ENCODE measurements at regions not wholly inside any gene's neighbourhood (a gene's known extent, or its start where the extent isn't known, plus 50 kb on each side); places are given as distances from the start of the nearest gene placed in this dataset.

GRCh38 chr16:80016731-80017326 lies 416.3 kb upstream of the MAF start:
- no peak overlapping the region for H4K8ac ChIP-seq (replicated peaks; ENCODE audit: insufficient read length, low read depth, low read length)
- H3K56ac ChIP-seq (ENCODE audit: insufficient read length, low read depth, low read length) = no peak overlapping the region
- no peak overlapping the region for H2BK12ac ChIP-seq (ENCODE audit: insufficient read length, low read depth, low read length)
- no peak overlapping the region for H4K5ac ChIP-seq (ENCODE audit: insufficient read length, low read depth, low read length)
- Mint-ChIP-seq H3K27me3 (ENCODE audit: low read depth) (no peaks in the 10 kb centered on the region), H3K27ac (no peak overlapping the region), H3K9me3 (no peaks in the 10 kb centered on the region), H3K36me3 (ENCODE audit: insufficient read depth in 1 of 3, low read depth in 3 of 3) (no peaks in the 10 kb centered on the region), H3K4me3 (no peak overlapping the region), H3K4me1 (0 out of 4 replicates have a peak, but pooled peaks cover 0 to 2% of the 10 kb centered on the region in 2 experiments)
- H4K91ac ChIP-seq (ENCODE audit: insufficient read length, low read depth, low read length) = no peak overlapping the region
- H3K9me3 ChIP-seq (ENCODE audit: control insufficient read depth, low read depth, low read length) = no peaks in the 10 kb centered on the region
- H3K14ac ChIP-seq (ENCODE audit: insufficient read depth, low read length) = no peak overlapping the region
- H2BK5ac ChIP-seq (ENCODE audit: insufficient read length, low read length) = no peak overlapping the region
- H3K27ac ChIP-seq (ENCODE audit: insufficient read length, low read depth, low read length) = no peak overlapping the region
- H2BK120ac ChIP-seq (ENCODE audit: low read depth, low read length, poor library complexity, severe bottlenecking) = no peak overlapping the region
- H2AFZ ChIP-seq (ENCODE audit: low read length) = no peak overlapping the region
- no CpG with 5 or more reads among the region's 9 CpGs for WGBS (ENCODE audit: extremely low coverage, insufficient read length, low lambda C conversion rate)
- H3K79me1 ChIP-seq (ENCODE audit: insufficient read depth, low read depth, low read length, poor library complexity, severe bottlenecking) = no peaks in the 10 kb centered on the region
- no peak overlapping the region for H2AK5ac ChIP-seq (ENCODE audit: insufficient read length, low read length)
- H3K4ac ChIP-seq (ENCODE audit: low read depth, low read length) = no peak overlapping the region
- no peak overlapping the region for H3K9ac ChIP-seq (ENCODE audit: extremely low read depth, insufficient read length, low read length)
- DNase-seq = no peak
- H3K18ac ChIP-seq (ENCODE audit: insufficient read length, low read depth, low read length) = no peak overlapping the region
- no peaks in the 10 kb centered on the region for H3K4me1 ChIP-seq (ENCODE audit: insufficient read depth, low read length)
- TF ChIP-seq CTCF (conservative IDR thresholded peaks at IDR 0.05) = no peak
- H2BK20ac ChIP-seq (ENCODE audit: low read depth, low read length, poor library complexity, severe bottlenecking) = no peak overlapping the region
- no peak overlapping the region for H3K4me2 ChIP-seq (ENCODE audit: insufficient read depth, insufficient read length, low read length)
- no peak overlapping the region for H2BK15ac ChIP-seq (ENCODE audit: low read depth, low read length)
- no peaks in the 10 kb centered on the region for H3K79me2 ChIP-seq (ENCODE audit: insufficient read depth, low read length)
- no peak overlapping the region for H3K23ac ChIP-seq (ENCODE audit: insufficient read length, low read depth, low read length)
- H3K23me2 ChIP-seq (ENCODE audit: insufficient read length, low read depth, low read length, poor library complexity, severe bottlenecking) = no peaks in the 10 kb centered on the region
- H3K27me3 ChIP-seq (ENCODE audit: insufficient read depth, low read length) = no peaks in the 10 kb centered on the region
- H3T11ph ChIP-seq (ENCODE audit: low read length) = no peak overlapping the region
- no peaks in the 10 kb centered on the region for H4K20me1 ChIP-seq (ENCODE audit: control insufficient read depth, insufficient read depth, insufficient read length)

Measured in H9 (cell line).